Stimulated activated CD4-positive, alpha-beta T cell treated with anti-CD3 and anti-CD28 coated beads, Interleukin-2, amount 100 ng/mL, for 48 hours (primary cell): ENCODE measurements at regions not wholly inside any gene's neighbourhood (a gene's known extent, or its start where the extent isn't known, plus 50 kb on each side); places are given as distances from the start of the nearest gene placed in this dataset.

ENCODE experiments used
- DNase-seq, 2 donors: peaks; one replicate each; pipeline ENCODE4 v3.0.0-alpha.2; 2020

- DNase-seq = no peak
These were observed 209.5 kb upstream of the TWIST2 start for GRCh38 chr2:238638100-238638981.

- DNase-seq = no peak
These were observed 208.8 kb upstream of the TWIST2 start for GRCh38 chr2:238638982-238639628.

GRCh38 chr2:238640486-238640885 is 207.4 kb upstream of the TWIST2 start:
- DNase-seq = no peak

GRCh38 chr2:238642973-238643372 is 204.9 kb upstream of the TWIST2 start:
- DNase-seq = no peak

GRCh38 chr2:238643400-238643907 is 204.4 kb upstream of the TWIST2 start:
- no peak for DNase-seq

GRCh38 chr2:238644095-238645081 is 203.5 kb upstream of the TWIST2 start:
- DNase-seq = no peak

GRCh38 chr2:238645095-238645494 is 202.8 kb upstream of the TWIST2 start:
- DNase-seq = no peak

GRCh38 chr2:238645716-238646115 is 202.2 kb upstream of the TWIST2 start:
- no peak for DNase-seq

GRCh38 chr2:238646281-238646680 is 201.6 kb upstream of the TWIST2 start:
- no peak for DNase-seq

GRCh38 chr2:238646803-238647202 is 201.1 kb upstream of the TWIST2 start:
- no peak for DNase-seq

- DNase-seq = no peak
These were observed 198.8 kb upstream of the TWIST2 start for GRCh38 chr2:238649123-238649522.

- DNase-seq = no peak
These were observed 197.9 kb upstream of the TWIST2 start for GRCh38 chr2:238649936-238650518.

GRCh38 chr2:238650536-238650935 is 197.3 kb upstream of the TWIST2 start:
- DNase-seq = no peak

- DNase-seq = no peak
These were observed 196.4 kb upstream of the TWIST2 start for GRCh38 chr2:238651306-238652052.

GRCh38 chr2:238652053-238652770 is 195.7 kb upstream of the TWIST2 start:
- DNase-seq = no peak

GRCh38 chr2:238652771-238653157 is 195.1 kb upstream of the TWIST2 start:
- no peak for DNase-seq

GRCh38 chr2:238653431-238654109 is 194.3 kb upstream of the TWIST2 start:
- DNase-seq = no peak

GRCh38 chr2:238654479-238655197 is 193.2 kb upstream of the TWIST2 start:
- no peak for DNase-seq

GRCh38 chr2:238655198-238655860 is 192.6 kb upstream of the TWIST2 start:
- DNase-seq = no peak
